Peyer's patch (tissue), 4 donors: ENCODE measurements at regions not wholly inside any gene's neighbourhood (a gene's known extent, or its start where the extent isn't known, plus 50 kb on each side); places are given as distances from the start of the nearest gene placed in this dataset.

Source experiments
- DNase-seq, 3 donors: peaks; one replicate each; pipeline ENCODE4 v3.0.0-alpha.2; 2017 to 2019
- H3K27ac ChIP-seq, 4 donors: fragments of 200-600 bp; sonication (generic); one replicate each; pipeline ENCODE4 v1.5.1; 2016 to 2019
- H3K27me3 ChIP-seq, 2 donors: fragments of 200-600 bp; sonication (generic); one replicate each; pipeline ENCODE4 v1.5.1; 2019
- H3K36me3 ChIP-seq, 3 donors: fragments of 200-600 bp; sonication (generic); one replicate each; pipeline ENCODE4 v1.5.1; 2016 to 2019
- H3K4me1 ChIP-seq, 4 donors: fragments of 200-600 bp; sonication (generic); one replicate each; pipeline ENCODE4 v1.5.1; 2016 to 2019
- H3K4me3 ChIP-seq, 4 donors: fragments of 200-600 bp; sonication (generic); 1 replicate in 3 of 4; 2 replicates in 1 of 4; pipeline ENCODE4 v1.5.1; 2016 to 2019; ENCODE audit warnings: mild to moderate bottlenecking in 1 of 4
- H3K9me3 ChIP-seq, 4 donors: fragments of 200-600 bp; sonication (generic); one replicate each; pipeline ENCODE4 v1.5.1; 2016 to 2019; ENCODE audit warnings: mild to moderate bottlenecking in 1 of 4
- POLR2A ChIP-seq, 2 donors: fragments of 450-650 bp; IDR thresholded peaks; one replicate each; pipeline ENCODE4 v1.5.1; 2017; ENCODE audit warnings: antibody characterized with exemption in 2 of 2, mild to moderate bottlenecking in 2 of 2, moderate library complexity in 2 of 2
- TF ChIP-seq, protein P1 (sequence below), 6 experiments: fragments of 450-650 bp in 4 of 6; fragments of 200-600 bp in 2 of 6; sonication (generic) in 1 of 6; IDR thresholded peaks; one replicate each; pipeline ENCODE4 v1.5.1; 2017 to 2019; ENCODE audit warnings: antibody characterized with exemption in 6 of 6, mild to moderate bottlenecking in 3 of 6, moderate library complexity in 1 of 6

DNA sequence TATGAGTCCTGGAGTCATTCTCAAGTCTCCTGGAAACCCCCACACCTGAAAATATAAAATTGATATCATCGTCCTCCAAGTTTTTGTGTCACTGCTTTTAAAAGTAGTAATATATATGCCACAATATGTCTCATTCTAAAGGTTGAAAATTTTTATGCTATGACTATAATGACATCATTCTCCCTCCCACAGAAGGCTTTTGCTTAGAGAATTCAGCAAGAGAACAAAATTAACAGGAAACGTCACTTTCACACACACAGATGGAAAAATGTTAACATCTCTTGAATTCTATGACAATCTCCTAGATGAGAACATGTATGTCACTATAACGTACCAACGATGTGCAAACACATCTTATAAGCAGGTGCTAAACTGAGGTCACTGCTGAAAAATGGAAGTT lies 498.3 kb downstream of the FOXG1 start:
- H3K36me3 ChIP-seq = peaks cover 0 to 2% (median 0%) of the 10 kb centered on the region in 3 donors
- TF ChIP-seq, protein P1, sequence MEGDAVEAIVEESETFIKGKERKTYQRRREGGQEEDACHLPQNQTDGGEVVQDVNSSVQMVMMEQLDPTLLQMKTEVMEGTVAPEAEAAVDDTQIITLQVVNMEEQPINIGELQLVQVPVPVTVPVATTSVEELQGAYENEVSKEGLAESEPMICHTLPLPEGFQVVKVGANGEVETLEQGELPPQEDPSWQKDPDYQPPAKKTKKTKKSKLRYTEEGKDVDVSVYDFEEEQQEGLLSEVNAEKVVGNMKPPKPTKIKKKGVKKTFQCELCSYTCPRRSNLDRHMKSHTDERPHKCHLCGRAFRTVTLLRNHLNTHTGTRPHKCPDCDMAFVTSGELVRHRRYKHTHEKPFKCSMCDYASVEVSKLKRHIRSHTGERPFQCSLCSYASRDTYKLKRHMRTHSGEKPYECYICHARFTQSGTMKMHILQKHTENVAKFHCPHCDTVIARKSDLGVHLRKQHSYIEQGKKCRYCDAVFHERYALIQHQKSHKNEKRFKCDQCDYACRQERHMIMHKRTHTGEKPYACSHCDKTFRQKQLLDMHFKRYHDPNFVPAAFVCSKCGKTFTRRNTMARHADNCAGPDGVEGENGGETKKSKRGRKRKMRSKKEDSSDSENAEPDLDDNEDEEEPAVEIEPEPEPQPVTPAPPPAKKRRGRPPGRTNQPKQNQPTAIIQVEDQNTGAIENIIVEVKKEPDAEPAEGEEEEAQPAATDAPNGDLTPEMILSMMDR (IDR thresholded peaks at IDR 0.05) = no peak
- TF ChIP-seq POLR2A (IDR thresholded peaks at IDR 0.05) = no peak
- H3K27ac ChIP-seq = no peak overlapping the region
- no peak overlapping the region for H3K4me3 ChIP-seq
- no peaks in the 10 kb centered on the region for H3K27me3 ChIP-seq
- no peaks in the 10 kb centered on the region for H3K9me3 ChIP-seq
- no peaks in the 10 kb centered on the region for H3K4me1 ChIP-seq
- no peak for DNase-seq

DNA sequence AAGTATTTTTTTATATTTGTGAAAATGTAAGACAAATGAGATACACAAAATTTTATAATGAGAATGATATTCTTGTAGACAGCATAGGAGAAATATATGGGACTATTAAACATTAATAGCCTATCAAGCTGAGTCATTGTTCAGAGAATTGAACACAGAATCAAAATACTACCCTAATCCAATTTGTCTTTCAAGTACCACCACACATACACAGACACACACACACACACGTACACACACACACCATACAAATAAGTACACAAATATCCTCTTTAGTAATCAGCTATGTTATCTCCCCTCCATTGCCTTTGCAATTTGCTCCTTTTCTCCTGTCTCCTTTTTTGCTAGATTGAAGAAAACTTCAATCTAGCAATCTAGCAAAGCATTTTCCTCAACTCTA lies 499.3 kb downstream of the FOXG1 start:
- no peak for TF ChIP-seq POLR2A (IDR thresholded peaks at IDR 0.05)
- TF ChIP-seq, protein P1 (IDR thresholded peaks at IDR 0.05) = no peak
- no peaks in the 10 kb centered on the region for H3K4me1 ChIP-seq
- DNase-seq = no peak

DNA sequence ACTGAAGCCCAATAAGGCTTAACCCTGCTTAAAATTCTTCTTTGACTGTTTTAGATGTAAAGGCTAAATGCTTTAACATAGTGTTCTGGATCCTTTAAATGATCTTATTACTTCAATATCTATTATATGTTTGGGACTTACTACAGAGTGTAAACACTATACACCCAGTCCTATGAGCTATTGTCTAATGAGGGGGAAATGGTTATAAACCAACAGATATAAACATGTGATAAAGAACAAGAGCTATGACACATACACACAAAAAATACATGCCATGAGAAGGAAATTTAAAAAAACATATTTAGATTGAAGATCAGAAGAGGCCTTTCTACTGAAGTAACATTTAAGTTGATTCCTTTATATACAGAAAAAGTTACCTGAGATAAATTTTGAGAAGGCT lies 505.1 kb downstream of the FOXG1 start:
- Histone ChIP-seq H3K4me1 (no peaks in the 10 kb centered on the region), H3K9me3 (no peaks in the 10 kb centered on the region), H3K36me3 (no peaks in the 10 kb centered on the region), H3K4me3 (no peak overlapping the region), H3K27ac (no peak overlapping the region), H3K27me3 (no peaks in the 10 kb centered on the region)
- no peak for DNase-seq
- TF ChIP-seq, protein P1 (IDR thresholded peaks at IDR 0.05) = no peak
- no peak for TF ChIP-seq POLR2A (IDR thresholded peaks at IDR 0.05)

More for the DNA sequence above, 499.3 kb downstream of the FOXG1 start:
- Histone ChIP-seq H3K27ac (no peak overlapping the region), H3K9me3 (no peaks in the 10 kb centered on the region), H3K27me3 (no peaks in the 10 kb centered on the region), H3K4me3 (no peak overlapping the region), H3K36me3 (peaks cover 0 to 2% (median 0%) of the 10 kb centered on the region in 3 donors)

DNA sequence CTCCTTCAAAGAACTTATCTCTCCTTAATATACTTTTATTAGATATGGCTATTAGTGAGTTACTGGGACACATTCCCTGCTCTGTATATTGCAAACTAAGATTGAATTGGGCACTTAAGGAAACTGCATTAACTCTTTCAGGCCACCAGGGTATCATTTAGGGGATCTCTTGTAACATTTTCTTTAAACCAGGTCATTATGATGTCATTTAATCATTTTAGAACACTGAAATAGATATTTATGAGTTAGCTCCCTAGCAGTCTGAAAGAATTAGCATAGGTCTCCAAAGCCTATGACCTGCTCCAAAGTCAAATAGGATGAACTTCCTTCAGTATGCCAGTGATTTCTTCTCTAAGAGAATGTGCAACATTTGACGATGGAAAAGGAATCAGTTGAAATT lies 506.9 kb downstream of the FOXG1 start:
- TF ChIP-seq, protein P1 (IDR thresholded peaks at IDR 0.05) = no peak
- TF ChIP-seq POLR2A (IDR thresholded peaks at IDR 0.05) = no peak
- H3K36me3 ChIP-seq = no peaks in the 10 kb centered on the region

DNA sequence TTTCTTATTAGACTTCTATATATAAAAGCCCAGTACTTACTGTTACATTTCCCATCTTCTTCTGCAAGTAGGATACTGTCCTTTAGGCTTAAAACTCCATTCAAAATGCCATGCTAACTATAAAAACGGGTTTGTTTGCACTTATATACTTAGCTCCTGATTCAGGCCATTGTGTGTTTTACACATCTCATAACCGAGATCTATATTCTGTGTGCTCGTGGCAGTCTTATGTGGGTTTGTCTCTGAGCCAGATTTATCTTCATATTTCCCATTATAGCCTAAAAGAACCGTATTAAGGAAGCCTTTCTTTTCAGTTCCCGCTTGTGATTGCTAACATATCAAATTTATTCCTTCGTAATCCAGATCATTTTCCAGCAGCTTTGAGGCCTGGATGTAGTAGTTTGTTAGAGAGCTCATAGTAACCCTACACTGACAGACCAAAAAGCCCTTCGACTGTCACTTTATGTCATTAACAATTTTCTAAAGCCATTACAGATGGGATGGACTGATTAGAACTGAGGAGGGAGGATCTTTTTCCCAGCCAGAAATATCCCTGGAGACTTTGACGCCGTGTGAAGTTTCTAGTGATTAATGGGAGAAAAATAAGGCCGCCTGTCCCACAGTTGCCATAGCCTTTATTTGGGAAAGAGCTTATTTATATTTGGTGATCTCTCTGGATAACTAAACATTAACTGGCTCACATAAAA lies 508.5 kb downstream of the FOXG1 start:
- Histone ChIP-seq H3K4me3 (no peak overlapping the region), H3K27me3 (no peaks in the 10 kb centered on the region), H3K4me1 (no peaks in the 10 kb centered on the region), H3K9me3 (no peaks in the 10 kb centered on the region), H3K27ac (no peak overlapping the region), H3K36me3 (no peaks in the 10 kb centered on the region)
- DNase-seq = no peak
- TF ChIP-seq, protein P1 (IDR thresholded peaks at IDR 0.05) = no peak
- no peak for TF ChIP-seq POLR2A (IDR thresholded peaks at IDR 0.05)

More for the DNA sequence above, 506.9 kb downstream of the FOXG1 start:
- H3K27me3 ChIP-seq = no peaks in the 10 kb centered on the region
- H3K9me3 ChIP-seq = no peaks in the 10 kb centered on the region
- H3K27ac ChIP-seq = no peak overlapping the region
- no peaks in the 10 kb centered on the region for H3K4me1 ChIP-seq
- no peak for DNase-seq
- H3K4me3 ChIP-seq = no peak overlapping the region
